Brain microvascular endothelial cell (primary cell): ENCODE measurements at regions not wholly inside any gene's neighbourhood (a gene's known extent, or its start where the extent isn't known, plus 50 kb on each side); places are given as distances from the start of the nearest gene placed in this dataset.
A peak's percentile ranks its signal among the peaks of the same experiment; 100 is the strongest.

Experiments used
- DNase-seq: peaks from one replicate; pipeline ENCODE4 v3.0.0-alpha.2; 2020
- H3K27ac ChIP-seq: fragments of 250-450 bp; sonication (Bioruptor Pico); 2 replicates; pipeline ENCODE4 v1.5.1; 2020; ENCODE audit warnings: mild to moderate bottlenecking, moderate library complexity
- H3K27me3 ChIP-seq: fragments of 250-450 bp; sonication (Bioruptor Pico); replicated peaks from 2 replicates; pipeline ENCODE4 v1.5.1; 2020; ENCODE audit warnings: mild to moderate bottlenecking
- H3K36me3 ChIP-seq: fragments of 250-450 bp; sonication (Bioruptor Pico); replicated peaks from 2 replicates; pipeline ENCODE4 v1.5.1; 2020; ENCODE audit warnings: mild to moderate bottlenecking
- H3K4me3 ChIP-seq: 2 replicates; pipeline ENCODE4 v1.5.1; 2011; ENCODE audit warnings: low read depth, mild to moderate bottlenecking, control low read depth, low read length, moderate library complexity
- in situ Hi-C: cut with HindIII; loops from 2 replicates; pipeline ENCODE4 v1.10.0; 2017; ENCODE audit warnings: low sequenced_read_pairs, low pct_ligation_motif_present
- TF ChIP-seq, protein P1 (sequence below): IDR thresholded peaks from 2 replicates; pipeline ENCODE4 v1.5.1; 2011; ENCODE audit warnings: low read depth, mild to moderate bottlenecking, moderate library complexity, low read length, control low read depth, inconsistent platforms; ENCODE audit errors: missing control alignments

DNA sequence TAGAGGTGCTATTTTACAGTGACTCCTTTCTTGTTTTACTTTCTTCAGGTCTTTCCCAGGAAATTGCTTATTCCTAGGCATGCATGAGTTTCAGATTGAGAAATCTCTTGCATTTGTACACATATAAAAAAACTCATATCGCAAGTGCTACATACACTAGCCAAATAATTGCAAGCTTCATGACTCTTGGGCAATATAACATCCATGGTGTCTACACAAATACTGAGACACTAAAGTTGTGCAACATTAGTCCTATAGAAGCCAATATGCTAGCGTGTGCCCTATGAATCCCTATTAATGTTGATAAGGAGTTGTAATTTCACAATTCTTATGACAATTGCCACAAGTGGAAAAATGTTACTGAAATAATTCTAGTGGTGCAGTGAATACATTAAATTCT lies 591.0 kb downstream of the ADGRL2 start:
- H3K27me3 ChIP-seq = no peaks in the 10 kb centered on the region
- no peak overlapping the region for H3K4me3 ChIP-seq
- H3K27ac ChIP-seq = no peak overlapping the region
- no peak for DNase-seq
- H3K36me3 ChIP-seq = no peaks in the 10 kb centered on the region
- TF ChIP-seq, protein P1, sequence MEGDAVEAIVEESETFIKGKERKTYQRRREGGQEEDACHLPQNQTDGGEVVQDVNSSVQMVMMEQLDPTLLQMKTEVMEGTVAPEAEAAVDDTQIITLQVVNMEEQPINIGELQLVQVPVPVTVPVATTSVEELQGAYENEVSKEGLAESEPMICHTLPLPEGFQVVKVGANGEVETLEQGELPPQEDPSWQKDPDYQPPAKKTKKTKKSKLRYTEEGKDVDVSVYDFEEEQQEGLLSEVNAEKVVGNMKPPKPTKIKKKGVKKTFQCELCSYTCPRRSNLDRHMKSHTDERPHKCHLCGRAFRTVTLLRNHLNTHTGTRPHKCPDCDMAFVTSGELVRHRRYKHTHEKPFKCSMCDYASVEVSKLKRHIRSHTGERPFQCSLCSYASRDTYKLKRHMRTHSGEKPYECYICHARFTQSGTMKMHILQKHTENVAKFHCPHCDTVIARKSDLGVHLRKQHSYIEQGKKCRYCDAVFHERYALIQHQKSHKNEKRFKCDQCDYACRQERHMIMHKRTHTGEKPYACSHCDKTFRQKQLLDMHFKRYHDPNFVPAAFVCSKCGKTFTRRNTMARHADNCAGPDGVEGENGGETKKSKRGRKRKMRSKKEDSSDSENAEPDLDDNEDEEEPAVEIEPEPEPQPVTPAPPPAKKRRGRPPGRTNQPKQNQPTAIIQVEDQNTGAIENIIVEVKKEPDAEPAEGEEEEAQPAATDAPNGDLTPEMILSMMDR = no peak
- in situ Hi-C loops = no loop called here

DNA sequence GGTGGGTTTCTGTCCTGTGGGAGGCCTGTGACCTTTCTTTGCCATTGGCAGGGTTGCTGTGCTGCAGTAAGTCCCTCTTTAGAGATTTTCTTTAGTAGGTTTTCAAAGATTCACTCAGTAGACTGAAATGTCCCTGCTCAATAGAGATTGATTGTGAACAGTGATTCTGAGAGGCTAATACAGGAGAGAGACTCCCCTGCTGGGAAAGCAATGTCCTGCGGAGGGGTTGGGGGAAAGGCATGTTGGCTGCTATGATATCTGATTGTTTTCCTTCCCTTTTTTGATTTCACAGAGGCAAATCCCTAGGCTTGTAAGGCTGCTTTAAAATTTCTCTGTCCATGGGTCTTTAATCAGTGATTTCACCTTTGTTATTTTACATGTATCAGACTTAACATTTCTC lies 589.9 kb downstream of the ADGRL2 start:
- Histone ChIP-seq H3K36me3 (no peaks in the 10 kb centered on the region), H3K27ac (no peak overlapping the region), H3K4me3 (no peak overlapping the region), H3K27me3 (no peaks in the 10 kb centered on the region)
- no peak for DNase-seq
- in situ Hi-C loops = no loop called here
- TF ChIP-seq, protein P1 = no peak

DNA sequence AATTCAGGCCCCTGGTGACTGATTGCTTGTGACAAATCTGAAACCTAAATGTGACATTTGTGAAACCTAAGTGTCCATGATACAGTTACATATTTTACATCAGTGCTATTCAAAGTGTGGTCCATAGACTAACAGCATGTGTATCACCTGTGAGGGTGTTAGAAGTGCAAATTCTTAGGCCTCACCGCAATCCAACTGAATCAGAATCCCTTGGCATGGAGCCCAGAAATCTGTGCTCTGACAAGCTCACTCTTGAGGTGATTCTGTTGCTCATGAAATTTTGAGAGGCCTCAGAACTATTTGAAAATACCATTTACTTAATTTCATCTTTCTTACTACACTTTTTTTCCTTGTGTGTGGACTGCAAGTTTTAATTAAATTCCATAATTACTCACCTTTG lies 587.9 kb downstream of the ADGRL2 start:
- no peak overlapping the region for H3K4me3 ChIP-seq
- TF ChIP-seq, protein P1 = no peak
- DNase-seq = peak; percentile 61
- no peak overlapping the region for H3K27ac ChIP-seq
- H3K36me3 ChIP-seq = no peaks in the 10 kb centered on the region
- in situ Hi-C loops = no loop called here
- no peaks in the 10 kb centered on the region for H3K27me3 ChIP-seq

DNA sequence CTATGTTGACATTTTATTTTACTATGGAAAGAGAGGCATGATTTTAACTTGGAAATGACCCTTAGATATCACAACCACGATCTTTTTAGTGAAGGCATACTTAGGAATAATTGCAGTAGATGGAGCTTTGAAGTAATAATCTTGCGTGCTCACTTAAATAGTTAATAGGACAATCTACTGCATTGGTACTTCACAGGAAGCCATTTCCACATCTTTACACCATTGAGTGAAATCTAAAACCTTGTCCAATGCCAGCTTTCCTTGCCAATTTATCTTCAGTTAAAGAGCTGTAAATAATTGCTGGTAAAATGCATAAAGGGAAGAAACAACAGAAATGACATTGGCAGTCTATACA lies 586.3 kb downstream of the ADGRL2 start:
- H3K27me3 ChIP-seq = no peaks in the 10 kb centered on the region
- TF ChIP-seq, protein P1 = no peak

DNA sequence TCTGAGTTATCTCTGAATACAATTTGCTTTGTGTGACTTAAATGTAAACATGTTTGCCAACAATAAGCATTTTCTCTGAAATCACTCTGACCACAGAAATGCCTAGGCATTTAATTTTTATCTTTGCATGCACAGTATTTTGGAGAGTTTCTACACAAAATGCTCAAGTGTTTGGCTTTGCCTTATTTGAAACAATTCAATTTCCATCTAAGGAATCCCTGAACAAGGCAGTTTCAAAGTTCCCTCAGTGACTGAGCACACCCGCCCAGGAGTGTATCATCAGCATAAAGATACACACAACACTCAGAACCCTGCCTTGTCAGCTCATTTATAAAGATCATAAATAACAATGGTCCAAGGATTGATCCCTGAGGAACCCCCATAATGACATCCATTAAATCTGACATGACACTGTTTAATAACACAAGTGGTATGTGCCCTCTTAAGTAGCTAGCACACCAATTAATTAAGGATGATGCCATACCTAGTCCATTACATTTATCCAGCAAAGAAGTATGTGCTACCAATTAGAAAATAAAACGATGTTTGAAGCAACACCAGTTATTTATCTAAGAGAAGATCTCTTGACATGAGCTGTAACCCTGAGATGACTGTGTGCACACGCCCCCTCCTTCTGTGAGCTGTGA lies 585.8 kb downstream of the ADGRL2 start:
- no peaks in the 10 kb centered on the region for H3K27me3 ChIP-seq
- DNase-seq = no peak
- TF ChIP-seq, protein P1 = no peak
- no peak overlapping the region for H3K27ac ChIP-seq
- in situ Hi-C loops = no loop called here
- H3K36me3 ChIP-seq = no peaks in the 10 kb centered on the region
- no peak overlapping the region for H3K4me3 ChIP-seq

More for the DNA sequence above, 586.3 kb downstream of the ADGRL2 start:
- H3K36me3 ChIP-seq = no peaks in the 10 kb centered on the region
- no peak overlapping the region for H3K27ac ChIP-seq
- in situ Hi-C loops = no loop called here
- no peak for DNase-seq
- H3K4me3 ChIP-seq = no peak overlapping the region

DNA sequence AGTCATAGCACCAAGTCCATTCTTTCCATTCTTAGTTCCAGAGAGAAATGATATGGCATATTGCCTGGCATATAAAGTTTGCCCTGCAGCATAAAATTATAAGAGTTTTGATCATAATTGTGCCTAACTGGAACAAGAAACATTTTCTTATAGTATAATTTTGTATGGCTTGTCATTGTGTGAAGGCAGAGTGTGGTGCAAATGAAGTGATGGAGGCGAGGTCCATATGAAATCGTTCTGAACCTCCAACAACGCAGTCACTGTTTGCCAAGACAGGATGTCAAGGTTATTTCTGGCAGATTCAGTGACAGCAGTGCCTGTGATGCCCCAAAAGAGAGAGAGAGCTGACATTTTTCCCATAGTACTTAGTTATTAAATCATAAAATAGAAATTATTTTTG lies 584.0 kb downstream of the ADGRL2 start:
- TF ChIP-seq, protein P1 = no peak
- Histone ChIP-seq H3K27ac (no peak overlapping the region), H3K27me3 (no peaks in the 10 kb centered on the region), H3K36me3 (no peaks in the 10 kb centered on the region), H3K4me3 (no peak overlapping the region)
- in situ Hi-C loops = no loop called here
- no peak for DNase-seq
